H1 (cell line): ENCODE measurements at regions not wholly inside any gene's neighbourhood (a gene's known extent, or its start where the extent isn't known, plus 50 kb on each side); places are given as distances from the start of the nearest gene placed in this dataset.

Experiments
- ATF2 ChIP-seq: IDR thresholded peaks from 2 replicates; pipeline ENCODE4 v1.6.1; 2012; ENCODE audit warnings: low read length, inconsistent platforms
- POU5F1 ChIP-seq: IDR thresholded peaks from 2 replicates; pipeline ENCODE4 v1.6.1; 2011; ENCODE audit warnings: low read depth, mild to moderate bottlenecking, low read length, moderate library complexity
- SRF ChIP-seq: IDR thresholded peaks from 2 replicates; pipeline ENCODE4 v1.6.1; 2011; ENCODE audit warnings: mild to moderate bottlenecking, low read depth, low read length, moderate library complexity
- USF2 ChIP-seq: IDR thresholded peaks from 2 replicates; pipeline ENCODE4 v1.6.1; 2011; ENCODE audit warnings: low read length, improper control_type of control experiment

GRCh38 chr7:35906191-35906908 lies 105.5 kb downstream of the SEPTIN7 start (continued):
- TF ChIP-seq ATF2 = no peak
- TF ChIP-seq USF2 = no peak
- TF ChIP-seq SRF = 0 out of 2 replicates have a peak, but pooled peaks have one; percentile 14
- no peak for TF ChIP-seq POU5F1
